ENCODE measurements at regions not wholly inside any gene's neighbourhood (a gene's known extent, or its start where the extent isn't known, plus 50 kb on each side); places are given as distances from the start of the nearest gene placed in this dataset.
"Not testable (repeated sequence)": the region's sequence is repeated elsewhere in the genome, so short reads cannot be mapped to it uniquely, and the experiment has no call there.

- ATAC-seq, result no peak
- H3K27ac Mint-ChIP-seq, result no peak overlapping the region
- H3K4me1 Mint-ChIP-seq, result no peaks in the 10 kb centered on the region
- peaks cover 9% of the 10 kb centered on the region for H3K9me3 Mint-ChIP-seq
- H3K27me3 Mint-ChIP-seq, result no peaks in the 10 kb centered on the region
- no peak overlapping the region for H3K4me3 Mint-ChIP-seq
- no peaks in the 10 kb centered on the region for H3K36me3 Mint-ChIP-seq
These were observed 216.1 kb upstream of the WWC1 start for GRCh38 chr5:168075387-168075786.

GRCh38 chr5:168076561-168076991 lies 214.9 kb upstream of the WWC1 start:
- Mint-ChIP-seq H3K4me1 (no peaks in the 10 kb centered on the region), H3K27me3 (no peaks in the 10 kb centered on the region), H3K27ac (no peak overlapping the region), H3K9me3 (peaks cover 12% of the 10 kb centered on the region), H3K4me3 (no peak overlapping the region), H3K36me3 (no peaks in the 10 kb centered on the region)
- no peak for ATAC-seq

GRCh38 chr5:168085261-168086031 lies 206.0 kb upstream of the WWC1 start:
- Mint-ChIP-seq H3K4me3 (no peak overlapping the region), H3K4me1 (no peaks in the 10 kb centered on the region), H3K9me3 (peaks cover 6% of the 10 kb centered on the region), H3K27ac (no peak overlapping the region), H3K36me3 (no peaks in the 10 kb centered on the region), H3K27me3 (peaks cover 11% of the 10 kb centered on the region)
- ATAC-seq, result no peak

- no peaks in the 10 kb centered on the region for H3K36me3 Mint-ChIP-seq
- ATAC-seq, result no peak
- no peaks in the 10 kb centered on the region for H3K4me1 Mint-ChIP-seq
- H3K27me3 Mint-ChIP-seq, result peaks cover 11% of the 10 kb centered on the region
- H3K9me3 Mint-ChIP-seq, result peaks cover 4% of the 10 kb centered on the region
- H3K4me3 Mint-ChIP-seq, result no peak overlapping the region
- H3K27ac Mint-ChIP-seq, result no peak overlapping the region
These were observed 205.3 kb upstream of the WWC1 start for GRCh38 chr5:168086104-168086610.

GRCh38 chr5:168086746-168087145 lies 204.7 kb upstream of the WWC1 start:
- H3K27ac Mint-ChIP-seq, result no peak overlapping the region
- no peak for ATAC-seq
- H3K36me3 Mint-ChIP-seq, result no peaks in the 10 kb centered on the region
- no peak overlapping the region for H3K4me3 Mint-ChIP-seq
- no peaks in the 10 kb centered on the region for H3K4me1 Mint-ChIP-seq
- H3K27me3 Mint-ChIP-seq, result peaks cover 11% of the 10 kb centered on the region
- H3K9me3 Mint-ChIP-seq, result peaks cover 3% of the 10 kb centered on the region

GRCh38 chr5:168088410-168089173 lies 202.9 kb upstream of the WWC1 start:
- ATAC-seq, result no peak
- H3K4me1 Mint-ChIP-seq, result no peaks in the 10 kb centered on the region
- H3K27me3 Mint-ChIP-seq, result no peaks in the 10 kb centered on the region
- H3K9me3 Mint-ChIP-seq, result peaks cover 3% of the 10 kb centered on the region
- H3K27ac Mint-ChIP-seq, result no peak overlapping the region
- no peaks in the 10 kb centered on the region for H3K36me3 Mint-ChIP-seq
- no peak overlapping the region for H3K4me3 Mint-ChIP-seq

GRCh38 chr5:168089201-168089887 lies 202.1 kb upstream of the WWC1 start:
- Mint-ChIP-seq H3K4me3 (no peak overlapping the region), H3K9me3 (peaks cover 2% of the 10 kb centered on the region), H3K36me3 (no peaks in the 10 kb centered on the region), H3K4me1 (no peaks in the 10 kb centered on the region), H3K27ac (no peak overlapping the region), H3K27me3 (no peaks in the 10 kb centered on the region)
- no peak for ATAC-seq

- no peaks in the 10 kb centered on the region for H3K27me3 Mint-ChIP-seq
- H3K36me3 Mint-ChIP-seq, result no peaks in the 10 kb centered on the region
- H3K4me1 Mint-ChIP-seq, result no peaks in the 10 kb centered on the region
- no peak for ATAC-seq
- peaks cover 2% of the 10 kb centered on the region for H3K9me3 Mint-ChIP-seq
- no peak overlapping the region for H3K27ac Mint-ChIP-seq
- H3K4me3 Mint-ChIP-seq, result no peak overlapping the region
These were observed 198.9 kb upstream of the WWC1 start for GRCh38 chr5:168092209-168093185.

GRCh38 chr5:168093200-168093910 lies 198.1 kb upstream of the WWC1 start:
- Mint-ChIP-seq H3K27me3 (no peaks in the 10 kb centered on the region), H3K27ac (no peak overlapping the region), H3K4me3 (no peak overlapping the region), H3K36me3 (no peaks in the 10 kb centered on the region), H3K4me1 (no peaks in the 10 kb centered on the region), H3K9me3 (peaks cover 2% of the 10 kb centered on the region)
- no peak for ATAC-seq

- no peak overlapping the region for H3K4me3 Mint-ChIP-seq
- H3K27ac Mint-ChIP-seq, result no peak overlapping the region
- ATAC-seq, result no peak
- no peaks in the 10 kb centered on the region for H3K27me3 Mint-ChIP-seq
- no peaks in the 10 kb centered on the region for H3K36me3 Mint-ChIP-seq
- peaks cover 2% of the 10 kb centered on the region for H3K9me3 Mint-ChIP-seq
- no peaks in the 10 kb centered on the region for H3K4me1 Mint-ChIP-seq
These were observed 194.9 kb upstream of the WWC1 start for GRCh38 chr5:168096525-168096924.

- ATAC-seq, result no peak
- Mint-ChIP-seq H3K4me1 (no peaks in the 10 kb centered on the region), H3K4me3 (no peak overlapping the region), H3K27ac (no peak overlapping the region), H3K27me3 (no peaks in the 10 kb centered on the region), H3K36me3 (no peaks in the 10 kb centered on the region), H3K9me3 (peaks cover 2% of the 10 kb centered on the region)
These were observed 193.4 kb upstream of the WWC1 start for GRCh38 chr5:168097876-168098653.

- no peak for ATAC-seq
- no peaks in the 10 kb centered on the region for H3K9me3 Mint-ChIP-seq
- H3K27me3 Mint-ChIP-seq, result no peaks in the 10 kb centered on the region
These were observed 190.1 kb upstream of the WWC1 start for GRCh38 chr5:168101352-168101751.

GRCh38 chr5:168103018-168103417 lies 188.4 kb upstream of the WWC1 start:
- H3K36me3 Mint-ChIP-seq, H3K4me3 Mint-ChIP-seq, H3K27me3 Mint-ChIP-seq: not testable (repeated sequence)

More at GRCh38 chr5:168101352-168101751, 190.1 kb upstream of the WWC1 start:
- Mint-ChIP-seq H3K4me1 (no peaks in the 10 kb centered on the region), H3K27ac (no peak overlapping the region), H3K4me3 (no peak overlapping the region), H3K36me3 (no peaks in the 10 kb centered on the region)

More at GRCh38 chr5:168103018-168103417, 188.4 kb upstream of the WWC1 start:
- not testable (repeated sequence) for H3K4me1 Mint-ChIP-seq, ATAC-seq, H3K27ac Mint-ChIP-seq, H3K9me3 Mint-ChIP-seq
